ENCODE measurements at regions not wholly inside any gene's neighbourhood (a gene's known extent, or its start where the extent isn't known, plus 50 kb on each side); places are given as distances from the start of the nearest gene placed in this dataset.

GRCh38 chr10:78332657-78333056 is 299.0 kb downstream of the RPS24 start:
- H3K36me3 ChIP-seq (ENCODE audit: control insufficient read depth, insufficient read depth, low read length) = no peaks in the 10 kb centered on the region
- H3K4me1 ChIP-seq (ENCODE audit: control insufficient read depth, insufficient read depth, low read length) = 0 out of 2 replicates have a peak, but pooled peaks cover 5% of the 10 kb centered on the region
- no peaks in the 10 kb centered on the region for H3K27me3 ChIP-seq (ENCODE audit: control insufficient read depth, insufficient read depth, low read length)
- H3K27ac ChIP-seq (ENCODE audit: low read depth, low read length) = no peak overlapping the region
- no peak overlapping the region for H3K4me3 ChIP-seq (ENCODE audit: low read depth, low read length)
- no peak overlapping the region for H3K9ac ChIP-seq (ENCODE audit: low read depth, low read length)
- no peaks in the 10 kb centered on the region; the same call in 1 of the 2 replicates for H3K9me3 ChIP-seq (ENCODE audit: control insufficient read depth, insufficient read depth, low read length)

GRCh38 chr10:78333362-78334143 is 299.9 kb downstream of the RPS24 start:
- Histone ChIP-seq H3K27ac (ENCODE audit: low read depth, low read length) (no peak overlapping the region), H3K4me1 (ENCODE audit: control insufficient read depth, insufficient read depth, low read length) (0 out of 2 replicates have a peak, but pooled peaks cover 5% of the 10 kb centered on the region), H3K4me3 (ENCODE audit: low read depth, low read length) (no peak overlapping the region), H3K9me3 (ENCODE audit: control insufficient read depth, insufficient read depth, low read length) (no peaks in the 10 kb centered on the region; the same call in 1 of the 2 replicates), H3K9ac (ENCODE audit: low read depth, low read length) (no peak overlapping the region), H3K27me3 (ENCODE audit: control insufficient read depth, insufficient read depth, low read length) (no peaks in the 10 kb centered on the region), H3K36me3 (ENCODE audit: control insufficient read depth, insufficient read depth, low read length) (no peaks in the 10 kb centered on the region)

GRCh38 chr10:78335371-78335690 is 301.7 kb downstream of the RPS24 start:
- Histone ChIP-seq H3K9me3 (ENCODE audit: control insufficient read depth, insufficient read depth, low read length) (no peaks in the 10 kb centered on the region; the same call in 1 of the 2 replicates), H3K4me3 (ENCODE audit: low read depth, low read length) (no peak overlapping the region), H3K27me3 (ENCODE audit: control insufficient read depth, insufficient read depth, low read length) (no peaks in the 10 kb centered on the region), H3K4me1 (ENCODE audit: control insufficient read depth, insufficient read depth, low read length) (0 out of 2 replicates have a peak, but pooled peaks cover 5% of the 10 kb centered on the region), H3K36me3 (ENCODE audit: control insufficient read depth, insufficient read depth, low read length) (no peaks in the 10 kb centered on the region), H3K27ac (ENCODE audit: low read depth, low read length) (no peak overlapping the region), H3K9ac (ENCODE audit: low read depth, low read length) (no peak overlapping the region)

- H3K27me3 ChIP-seq (ENCODE audit: control insufficient read depth, insufficient read depth, low read length) = no peaks in the 10 kb centered on the region
- no peaks in the 10 kb centered on the region; the same call in 1 of the 2 replicates for H3K9me3 ChIP-seq (ENCODE audit: control insufficient read depth, insufficient read depth, low read length)
- 0 out of 2 replicates have a peak, but pooled peaks cover 5% of the 10 kb centered on the region for H3K4me1 ChIP-seq (ENCODE audit: control insufficient read depth, insufficient read depth, low read length)
- no peak overlapping the region for H3K4me3 ChIP-seq (ENCODE audit: low read depth, low read length)
- no peak overlapping the region for H3K27ac ChIP-seq (ENCODE audit: low read depth, low read length)
- no peak overlapping the region for H3K9ac ChIP-seq (ENCODE audit: low read depth, low read length)
- no peaks in the 10 kb centered on the region for H3K36me3 ChIP-seq (ENCODE audit: control insufficient read depth, insufficient read depth, low read length)
Measured at GRCh38 chr10:78335691-78336401, 302.2 kb downstream of the RPS24 start.

GRCh38 chr10:78336402-78336791 is 302.7 kb downstream of the RPS24 start:
- no peak overlapping the region for H3K27ac ChIP-seq (ENCODE audit: low read depth, low read length)
- H3K9me3 ChIP-seq (ENCODE audit: control insufficient read depth, insufficient read depth, low read length) = no peaks in the 10 kb centered on the region; the same call in 1 of the 2 replicates

GRCh38 chr10:78337016-78337415 is 303.4 kb downstream of the RPS24 start:
- no peak overlapping the region for H3K9ac ChIP-seq (ENCODE audit: low read depth, low read length)
- H3K4me3 ChIP-seq (ENCODE audit: low read depth, low read length) = no peak overlapping the region
- no peak overlapping the region for H3K27ac ChIP-seq (ENCODE audit: low read depth, low read length)
- no peaks in the 10 kb centered on the region for H3K4me1 ChIP-seq (ENCODE audit: control insufficient read depth, insufficient read depth, low read length)
- H3K9me3 ChIP-seq (ENCODE audit: control insufficient read depth, insufficient read depth, low read length) = no peaks in the 10 kb centered on the region; the same call in 1 of the 2 replicates
- no peaks in the 10 kb centered on the region for H3K36me3 ChIP-seq (ENCODE audit: control insufficient read depth, insufficient read depth, low read length)
- H3K27me3 ChIP-seq (ENCODE audit: control insufficient read depth, insufficient read depth, low read length) = no peaks in the 10 kb centered on the region

More at GRCh38 chr10:78336402-78336791, 302.7 kb downstream of the RPS24 start:
- H3K9ac ChIP-seq (ENCODE audit: low read depth, low read length) = no peak overlapping the region
- H3K27me3 ChIP-seq (ENCODE audit: control insufficient read depth, insufficient read depth, low read length) = no peaks in the 10 kb centered on the region
- 0 out of 2 replicates have a peak, but pooled peaks cover 5% of the 10 kb centered on the region for H3K4me1 ChIP-seq (ENCODE audit: control insufficient read depth, insufficient read depth, low read length)
- H3K4me3 ChIP-seq (ENCODE audit: low read depth, low read length) = no peak overlapping the region
- no peaks in the 10 kb centered on the region for H3K36me3 ChIP-seq (ENCODE audit: control insufficient read depth, insufficient read depth, low read length)

GRCh38 chr10:78337646-78338391 is 304.2 kb downstream of the RPS24 start:
- no peak overlapping the region for H3K9ac ChIP-seq (ENCODE audit: low read depth, low read length)
- H3K4me1 ChIP-seq (ENCODE audit: control insufficient read depth, insufficient read depth, low read length) = no peaks in the 10 kb centered on the region
- no peak overlapping the region for H3K4me3 ChIP-seq (ENCODE audit: low read depth, low read length)
- no peaks in the 10 kb centered on the region for H3K36me3 ChIP-seq (ENCODE audit: control insufficient read depth, insufficient read depth, low read length)
- H3K27me3 ChIP-seq (ENCODE audit: control insufficient read depth, insufficient read depth, low read length) = no peaks in the 10 kb centered on the region
- no peaks in the 10 kb centered on the region; the same call in 1 of the 2 replicates for H3K9me3 ChIP-seq (ENCODE audit: control insufficient read depth, insufficient read depth, low read length)
- H3K27ac ChIP-seq (ENCODE audit: low read depth, low read length) = no peak overlapping the region

- no peaks in the 10 kb centered on the region for H3K4me1 ChIP-seq (ENCODE audit: control insufficient read depth, insufficient read depth, low read length)
- H3K9ac ChIP-seq (ENCODE audit: low read depth, low read length) = no peak overlapping the region
- no peaks in the 10 kb centered on the region; the same call in 1 of the 2 replicates for H3K9me3 ChIP-seq (ENCODE audit: control insufficient read depth, insufficient read depth, low read length)
- H3K27ac ChIP-seq (ENCODE audit: low read depth, low read length) = no peak overlapping the region
- H3K27me3 ChIP-seq (ENCODE audit: control insufficient read depth, insufficient read depth, low read length) = no peaks in the 10 kb centered on the region
- no peak overlapping the region for H3K4me3 ChIP-seq (ENCODE audit: low read depth, low read length)
- H3K36me3 ChIP-seq (ENCODE audit: control insufficient read depth, insufficient read depth, low read length) = no peaks in the 10 kb centered on the region
Measured at GRCh38 chr10:78338717-78339116, 305.1 kb downstream of the RPS24 start.

GRCh38 chr10:78339251-78339650 is 305.6 kb downstream of the RPS24 start:
- no peaks in the 10 kb centered on the region for H3K27me3 ChIP-seq (ENCODE audit: control insufficient read depth, insufficient read depth, low read length)
- no peak overlapping the region for H3K9ac ChIP-seq (ENCODE audit: low read depth, low read length)
- no peaks in the 10 kb centered on the region for H3K36me3 ChIP-seq (ENCODE audit: control insufficient read depth, insufficient read depth, low read length)
- H3K9me3 ChIP-seq (ENCODE audit: control insufficient read depth, insufficient read depth, low read length) = no peaks in the 10 kb centered on the region; the same call in 1 of the 2 replicates
- no peaks in the 10 kb centered on the region for H3K4me1 ChIP-seq (ENCODE audit: control insufficient read depth, insufficient read depth, low read length)
- H3K27ac ChIP-seq (ENCODE audit: low read depth, low read length) = no peak overlapping the region
- no peak overlapping the region for H3K4me3 ChIP-seq (ENCODE audit: low read depth, low read length)

GRCh38 chr10:78341953-78342614 is 308.4 kb downstream of the RPS24 start:
- Histone ChIP-seq H3K36me3 (ENCODE audit: control insufficient read depth, insufficient read depth, low read length) (no peaks in the 10 kb centered on the region), H3K9me3 (ENCODE audit: control insufficient read depth, insufficient read depth, low read length) (no peaks in the 10 kb centered on the region; the same call in 1 of the 2 replicates), H3K4me3 (ENCODE audit: low read depth, low read length) (no peak overlapping the region), H3K27ac (ENCODE audit: low read depth, low read length) (no peak overlapping the region), H3K4me1 (ENCODE audit: control insufficient read depth, insufficient read depth, low read length) (no peaks in the 10 kb centered on the region), H3K9ac (ENCODE audit: low read depth, low read length) (no peak overlapping the region), H3K27me3 (ENCODE audit: control insufficient read depth, insufficient read depth, low read length) (no peaks in the 10 kb centered on the region)
